Astrocyte of the hippocampus (primary cell): ENCODE measurements at regions not wholly inside any gene's neighbourhood (a gene's known extent, or its start where the extent isn't known, plus 50 kb on each side); places are given as distances from the start of the nearest gene placed in this dataset.
A peak's percentile ranks its signal among the peaks of the same experiment; 100 is the strongest.

Source experiments
- DNase-seq: peaks from one replicate; pipeline ENCODE4 v3.0.0; 2011; ENCODE audit warnings: low read depth, low spot score

- peak; percentile 20 for DNase-seq
Measured at GRCh38 chr17:70011750-70012149, 63.3 kb upstream of the KCNJ16 start.

- DNase-seq, result peak; percentile 75
Measured at GRCh38 chr17:70013911-70014310, 61.1 kb upstream of the KCNJ16 start.

- no peak for DNase-seq
Measured at GRCh38 chr17:70017112-70017511, 57.9 kb upstream of the KCNJ16 start.

GRCh38 chr17:70017941-70018340 is 57.1 kb upstream of the KCNJ16 start:
- no peak for DNase-seq

GRCh38 chr17:70021726-70022125 is 53.3 kb upstream of the KCNJ16 start:
- peak; percentile 74 for DNase-seq

GRCh38 chr17:70022175-70022574 is 52.9 kb upstream of the KCNJ16 start:
- DNase-seq, result peak; percentile 58

- DNase-seq, result no peak
Measured at GRCh38 chr17:70024253-70024652, 50.8 kb upstream of the KCNJ16 start.
